Activated CD8-positive, alpha-beta T cell treated with anti-CD3 and anti-CD28 coated beads for 36 hours (primary cell): ENCODE measurements at regions not wholly inside any gene's neighbourhood (a gene's known extent, or its start where the extent isn't known, plus 50 kb on each side); places are given as distances from the start of the nearest gene placed in this dataset.

Experiments used
- ATAC-seq: fragments of 200-7000 bp; cut with Tn5 transposase; one replicate; pipeline ENCODE4 v1.10.0; 2021; ENCODE audit warnings: mild to moderate bottlenecking, moderate library complexity
- CTCF ChIA-PET: fragments of 350-600 bp; sonication (Branson Sonifier 250); formaldehyde crosslinking; loops from one replicate; lab custom pipeline; 2021; ENCODE audit warnings: antibody characterized with exemption; lab: Charles Lee
- POLR2A ChIA-PET: fragments of 350-600 bp; sonication (Branson Sonifier 250); formaldehyde crosslinking; loops from one replicate; lab custom pipeline; 2021; ENCODE audit warnings: antibody characterized with exemption; lab: Charles Lee
- DNase-seq: peaks from one replicate; pipeline ENCODE4 v3.0.0-alpha.2; 2020
- H3K27ac Mint-ChIP-seq: one replicate; pipeline ENCODE4 v1.8.0; 2021; ENCODE audit warnings: mild to moderate bottlenecking, mixed read lengths
- H3K27me3 Mint-ChIP-seq: one replicate; pipeline ENCODE4 v1.8.0; 2021; ENCODE audit warnings: mixed read lengths
- H3K36me3 Mint-ChIP-seq: one replicate; pipeline ENCODE4 v1.8.0; 2021; ENCODE audit warnings: low read depth, mixed read lengths
- H3K4me1 Mint-ChIP-seq: one replicate; pipeline ENCODE4 v1.8.0; 2021; ENCODE audit warnings: low read depth, mixed read lengths
- H3K4me3 Mint-ChIP-seq: one replicate; pipeline ENCODE4 v1.8.0; 2021; ENCODE audit warnings: mild to moderate bottlenecking, moderate library complexity, mixed read lengths
- H3K9me3 Mint-ChIP-seq: one replicate; pipeline ENCODE4 v1.8.0; 2021; ENCODE audit warnings: mixed read lengths
- intact Hi-C: fragments of 100-400 bp; cut with micrococcal nuclease; formaldehyde crosslinking; loops from one replicate; pipeline ENCODE4 v1.10.0; 2022
- TF ChIP-seq, protein P1 (sequence below): fragments of 200-600 bp; IDR thresholded peaks from one replicate; pipeline ENCODE4 v1.8.0; 2022; ENCODE audit warnings: antibody characterized with exemption, mild to moderate bottlenecking

GRCh38 chr16:51924744-51925143, 622.2 kb downstream of the TOX3 start:
- intact Hi-C loops = no loop called here
- Mint-ChIP-seq H3K27me3 (no peaks in the 10 kb centered on the region), H3K9me3 (peaks cover 4% of the 10 kb centered on the region), H3K4me3 (no peak overlapping the region), H3K27ac (no peak overlapping the region), H3K4me1 (no peaks in the 10 kb centered on the region), H3K36me3 (no peaks in the 10 kb centered on the region)
- ChIA-PET CTCF (no interaction called here), POLR2A (no interaction called here)
- DNase-seq = no peak
- TF ChIP-seq, protein P1, sequence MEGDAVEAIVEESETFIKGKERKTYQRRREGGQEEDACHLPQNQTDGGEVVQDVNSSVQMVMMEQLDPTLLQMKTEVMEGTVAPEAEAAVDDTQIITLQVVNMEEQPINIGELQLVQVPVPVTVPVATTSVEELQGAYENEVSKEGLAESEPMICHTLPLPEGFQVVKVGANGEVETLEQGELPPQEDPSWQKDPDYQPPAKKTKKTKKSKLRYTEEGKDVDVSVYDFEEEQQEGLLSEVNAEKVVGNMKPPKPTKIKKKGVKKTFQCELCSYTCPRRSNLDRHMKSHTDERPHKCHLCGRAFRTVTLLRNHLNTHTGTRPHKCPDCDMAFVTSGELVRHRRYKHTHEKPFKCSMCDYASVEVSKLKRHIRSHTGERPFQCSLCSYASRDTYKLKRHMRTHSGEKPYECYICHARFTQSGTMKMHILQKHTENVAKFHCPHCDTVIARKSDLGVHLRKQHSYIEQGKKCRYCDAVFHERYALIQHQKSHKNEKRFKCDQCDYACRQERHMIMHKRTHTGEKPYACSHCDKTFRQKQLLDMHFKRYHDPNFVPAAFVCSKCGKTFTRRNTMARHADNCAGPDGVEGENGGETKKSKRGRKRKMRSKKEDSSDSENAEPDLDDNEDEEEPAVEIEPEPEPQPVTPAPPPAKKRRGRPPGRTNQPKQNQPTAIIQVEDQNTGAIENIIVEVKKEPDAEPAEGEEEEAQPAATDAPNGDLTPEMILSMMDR = no peak
- no peak for ATAC-seq

- Mint-ChIP-seq H3K4me1 (no peaks in the 10 kb centered on the region), H3K27me3 (no peaks in the 10 kb centered on the region), H3K36me3 (no peaks in the 10 kb centered on the region), H3K27ac (no peak overlapping the region), H3K9me3 (peaks cover 2% of the 10 kb centered on the region), H3K4me3 (no peak overlapping the region)
- ATAC-seq = no peak
- no peak for DNase-seq
- CTCF ChIA-PET = no interaction called here
- POLR2A ChIA-PET = no interaction called here
- intact Hi-C loops = no loop called here
- TF ChIP-seq, protein P1 = no peak
Observed at GRCh38 chr16:51922476-51922875, 624.5 kb downstream of the TOX3 start.

GRCh38 chr16:51919736-51920135, 627.2 kb downstream of the TOX3 start:
- ATAC-seq (no peak), DNase-seq (no peak)
- POLR2A ChIA-PET = no interaction called here
- intact Hi-C loops = no loop called here
- Mint-ChIP-seq H3K36me3 (no peaks in the 10 kb centered on the region), H3K27ac (no peak overlapping the region), H3K4me1 (no peaks in the 10 kb centered on the region), H3K27me3 (peaks cover 2% of the 10 kb centered on the region), H3K4me3 (no peak overlapping the region), H3K9me3 (peaks cover 4% of the 10 kb centered on the region)
- CTCF ChIA-PET = no interaction called here
- TF ChIP-seq, protein P1 = no peak

DNA sequence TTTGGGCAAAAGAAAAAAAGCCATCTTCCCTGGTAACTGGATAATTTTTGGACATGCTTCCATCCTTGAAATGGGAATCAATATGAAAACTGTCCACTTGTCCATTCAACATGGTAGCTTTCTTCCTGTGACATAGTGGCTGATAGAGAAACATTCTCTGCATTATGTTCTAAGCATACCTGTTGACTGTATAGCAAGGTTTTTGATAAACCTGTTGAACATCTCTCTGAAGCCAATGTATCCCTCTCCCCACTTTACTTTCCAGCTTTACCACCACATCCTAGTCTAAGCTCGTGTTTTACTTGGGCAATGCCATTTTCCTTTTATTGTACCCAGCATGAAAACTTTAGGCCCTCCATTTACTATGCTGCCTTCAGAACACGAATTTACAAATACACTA, 630.1 kb downstream of the TOX3 start:
- H3K27ac Mint-ChIP-seq = no peak overlapping the region
- DNase-seq = no peak
- no peaks in the 10 kb centered on the region for H3K36me3 Mint-ChIP-seq
- CTCF ChIA-PET = no interaction called here
- no peak overlapping the region for H3K4me3 Mint-ChIP-seq
- peaks cover 2% of the 10 kb centered on the region for H3K27me3 Mint-ChIP-seq
- intact Hi-C loops = no loop called here
- ATAC-seq = no peak
- H3K4me1 Mint-ChIP-seq = no peaks in the 10 kb centered on the region
- peaks cover 2% of the 10 kb centered on the region for H3K9me3 Mint-ChIP-seq
- POLR2A ChIA-PET = no interaction called here
- TF ChIP-seq, protein P1 = no peak

DNA sequence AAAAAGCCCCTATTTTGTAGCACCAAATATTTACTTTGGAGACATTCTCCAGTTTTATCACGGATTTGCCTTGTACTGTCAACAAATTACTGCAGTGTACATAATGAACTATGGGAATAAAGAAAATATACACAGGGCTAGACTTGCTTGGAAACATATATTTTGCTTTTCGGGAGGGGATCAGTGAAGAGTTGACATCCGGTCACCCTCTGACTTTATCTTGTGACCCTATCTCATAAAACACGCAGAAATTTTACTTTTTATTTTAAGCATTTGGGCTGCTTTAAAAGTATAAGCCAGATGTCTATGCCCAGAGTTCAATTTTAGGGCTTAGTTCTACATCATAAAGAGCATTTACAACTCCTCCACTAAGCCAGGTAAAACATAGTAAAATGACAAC, 630.7 kb downstream of the TOX3 start:
- ATAC-seq (no peak), DNase-seq (no peak)
- H3K36me3 Mint-ChIP-seq = no peaks in the 10 kb centered on the region
- H3K4me3 Mint-ChIP-seq = no peak overlapping the region
- intact Hi-C loops = no loop called here
- CTCF ChIA-PET = no interaction called here
- H3K27me3 Mint-ChIP-seq = peaks cover 2% of the 10 kb centered on the region
- no peaks in the 10 kb centered on the region for H3K4me1 Mint-ChIP-seq
- POLR2A ChIA-PET = no interaction called here
- H3K27ac Mint-ChIP-seq = no peak overlapping the region
- TF ChIP-seq, protein P1 = no peak
- peaks cover 2% of the 10 kb centered on the region for H3K9me3 Mint-ChIP-seq
